SK-N-SH treated with all-trans-retinoic acid at 6 μM for 48 hours (cell line): ENCODE measurements at regions not wholly inside any gene's neighbourhood (a gene's known extent, or its start where the extent isn't known, plus 50 kb on each side); places are given as distances from the start of the nearest gene placed in this dataset.

ENCODE experiments used
- ATAC-seq: fragments of 200-7000 bp; cut with Tn5 transposase; 3 replicates; pipeline ENCODE4 v1.9.1; 2020; ENCODE audit warnings: mild to moderate bottlenecking, moderate library complexity
- ARNTL ChIP-seq: fragments of 450-650 bp; formaldehyde crosslinking; IDR thresholded peaks from 2 replicates; pipeline ENCODE4 v1.5.0; 2020; ENCODE audit warnings: low read depth, mild to moderate bottlenecking, moderate library complexity, borderline replicate concordance
- BACH2 ChIP-seq: fragments of 250-450 bp; sonication (Bioruptor Pico); IDR thresholded peaks from 2 replicates; pipeline ENCODE4 v1.9.0; 2021; ENCODE audit warnings: mild to moderate bottlenecking, borderline replicate concordance
- CSDC2 ChIP-seq: fragments of 250-450 bp; sonication (Bioruptor Pico); IDR thresholded peaks from 2 replicates; pipeline ENCODE4 v1.5.0; 2020; ENCODE audit warnings: mild to moderate bottlenecking, moderate library complexity
- GLIS3 ChIP-seq: fragments of 250-450 bp; sonication (Bioruptor Pico); IDR thresholded peaks from 2 replicates; pipeline ENCODE4 v1.5.0; 2020; ENCODE audit warnings: mild to moderate bottlenecking, moderate library complexity
- ISL1 ChIP-seq: fragments of 250-450 bp; sonication (Bioruptor Pico); IDR thresholded peaks from 2 replicates; pipeline ENCODE4 v2.1.2; 2022; ENCODE audit warnings: mild to moderate bottlenecking, moderate library complexity
- OSR1 ChIP-seq: fragments of 250-450 bp; sonication (Bioruptor Pico); IDR thresholded peaks from 2 replicates; pipeline ENCODE4 v1.8.0; 2022; ENCODE audit warnings: moderate library complexity, mild to moderate bottlenecking, inconsistent platforms
- RARB ChIP-seq: fragments of 250-450 bp; sonication (Bioruptor Pico); IDR thresholded peaks from 2 replicates; pipeline ENCODE4 v1.8.0; 2021; ENCODE audit warnings: mild to moderate bottlenecking, moderate library complexity
- SNAI2 ChIP-seq: fragments of 250-450 bp; sonication (Bioruptor Pico); IDR thresholded peaks from 2 replicates; pipeline ENCODE4 v1.5.0; 2020; ENCODE audit warnings: mild to moderate bottlenecking, moderate library complexity
- TCF4 ChIP-seq: fragments of 250-450 bp; sonication (Bioruptor Pico); IDR thresholded peaks from 2 replicates; pipeline ENCODE4 v1.8.0; 2021; ENCODE audit warnings: mild to moderate bottlenecking, moderate library complexity, borderline replicate concordance
- TOX ChIP-seq: fragments of 250-450 bp; sonication (Bioruptor Pico); IDR thresholded peaks from 2 replicates; pipeline ENCODE4 v1.8.0; 2021; ENCODE audit warnings: mild to moderate bottlenecking, moderate library complexity, borderline replicate concordance
- ZC3H10 ChIP-seq: fragments of 250-450 bp; sonication (Bioruptor Pico); IDR thresholded peaks from 2 replicates; pipeline ENCODE4 v1.5.1; 2021; ENCODE audit warnings: mild to moderate bottlenecking, moderate library complexity
- ZFP3 ChIP-seq: fragments of 250-450 bp; sonication (Bioruptor Pico); IDR thresholded peaks from 2 replicates; pipeline ENCODE4 v1.5.0; 2020; ENCODE audit warnings: mild to moderate bottlenecking, moderate library complexity
- ZFP30 ChIP-seq: fragments of 450-650 bp; formaldehyde crosslinking; IDR thresholded peaks from 2 replicates; pipeline ENCODE4 v1.5.0; 2022; ENCODE audit warnings: mild to moderate bottlenecking, moderate library complexity
- ZNF565 ChIP-seq: fragments of 450-650 bp; formaldehyde crosslinking; conservative IDR thresholded peaks from 2 replicates; pipeline ENCODE4 v1.5.0; 2020; ENCODE audit warnings: low read depth, mild to moderate bottlenecking, moderate library complexity
- ZNF70 ChIP-seq: fragments of 450-650 bp; formaldehyde crosslinking; IDR thresholded peaks from 2 replicates; pipeline ENCODE4 v1.5.0; 2020; ENCODE audit warnings: mild to moderate bottlenecking, moderate library complexity
- ZNF8 ChIP-seq: fragments of 450-650 bp; formaldehyde crosslinking; IDR thresholded peaks from 2 replicates; pipeline ENCODE4 v1.5.0; 2020; ENCODE audit warnings: mild to moderate bottlenecking, moderate library complexity
- TF ChIP-seq, protein P1 (sequence below): fragments of 250-450 bp; sonication (Bioruptor Pico); IDR thresholded peaks from 2 replicates; pipeline ENCODE4 v1.8.0; 2020; ENCODE audit warnings: mild to moderate bottlenecking, moderate library complexity, borderline replicate concordance
- TF ChIP-seq, protein P2 (sequence below): fragments of 250-450 bp; sonication (Bioruptor Pico); IDR thresholded peaks from 2 replicates; pipeline ENCODE4 v1.5.1; 2020; ENCODE audit warnings: low read depth, mild to moderate bottlenecking, moderate library complexity
- TF ChIP-seq, protein P3 (sequence below): fragments of 250-450 bp; sonication (Bioruptor Pico); IDR thresholded peaks from 2 replicates; pipeline ENCODE4 v1.5.0; 2020; ENCODE audit warnings: mild to moderate bottlenecking, moderate library complexity
- TF ChIP-seq, protein P4 (sequence below): fragments of 250-450 bp; sonication (Bioruptor Pico); IDR thresholded peaks from 2 replicates; pipeline ENCODE4 v1.8.0; 2021; ENCODE audit warnings: low read depth, mild to moderate bottlenecking, moderate library complexity, borderline replicate concordance
- TF ChIP-seq, protein P5 (sequence below): fragments of 250-450 bp; sonication (Bioruptor Pico); IDR thresholded peaks from 2 replicates; pipeline ENCODE4 v1.5.1; 2021; ENCODE audit warnings: mild to moderate bottlenecking, moderate library complexity

DNA sequence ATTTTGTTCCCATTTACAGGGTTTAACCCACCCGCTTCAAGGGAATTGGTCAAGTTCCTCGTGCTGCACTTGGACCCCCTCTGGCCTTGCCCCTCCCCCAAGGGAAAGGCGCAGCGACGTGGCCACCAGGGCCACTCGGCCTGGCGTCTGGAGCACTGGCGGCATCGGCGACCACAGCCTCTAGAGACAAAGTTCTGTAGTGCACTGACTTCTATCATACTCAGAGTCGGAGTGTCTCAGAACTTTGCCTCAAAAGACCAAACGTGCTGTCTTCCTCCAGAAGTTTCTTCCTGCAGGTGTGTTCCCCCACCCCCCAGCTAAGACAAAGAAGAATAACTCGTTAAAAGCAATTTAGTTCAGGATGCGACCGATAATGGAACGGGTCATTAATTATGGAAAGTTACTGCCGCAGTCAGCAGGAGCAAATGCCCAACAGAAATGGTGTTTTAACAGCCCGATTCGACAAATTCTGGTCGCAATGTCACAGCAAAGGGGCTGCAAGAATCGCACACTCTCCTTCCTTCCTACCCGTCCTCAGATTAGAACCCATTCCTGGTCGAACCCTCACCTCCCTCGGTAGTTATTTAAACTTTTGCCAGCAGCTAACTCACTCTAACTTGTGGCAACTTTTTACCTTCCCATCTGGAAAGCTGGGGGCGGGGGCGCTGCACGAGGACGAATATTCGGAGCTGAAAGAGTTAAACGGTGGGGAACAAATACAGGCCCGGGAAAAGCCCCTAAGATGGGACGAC, 202.1 kb upstream of the NFE2L3 start:
- ATAC-seq = no peak
- TF ChIP-seq TOX (CRISPR knock-in tag) = no peak

DNA sequence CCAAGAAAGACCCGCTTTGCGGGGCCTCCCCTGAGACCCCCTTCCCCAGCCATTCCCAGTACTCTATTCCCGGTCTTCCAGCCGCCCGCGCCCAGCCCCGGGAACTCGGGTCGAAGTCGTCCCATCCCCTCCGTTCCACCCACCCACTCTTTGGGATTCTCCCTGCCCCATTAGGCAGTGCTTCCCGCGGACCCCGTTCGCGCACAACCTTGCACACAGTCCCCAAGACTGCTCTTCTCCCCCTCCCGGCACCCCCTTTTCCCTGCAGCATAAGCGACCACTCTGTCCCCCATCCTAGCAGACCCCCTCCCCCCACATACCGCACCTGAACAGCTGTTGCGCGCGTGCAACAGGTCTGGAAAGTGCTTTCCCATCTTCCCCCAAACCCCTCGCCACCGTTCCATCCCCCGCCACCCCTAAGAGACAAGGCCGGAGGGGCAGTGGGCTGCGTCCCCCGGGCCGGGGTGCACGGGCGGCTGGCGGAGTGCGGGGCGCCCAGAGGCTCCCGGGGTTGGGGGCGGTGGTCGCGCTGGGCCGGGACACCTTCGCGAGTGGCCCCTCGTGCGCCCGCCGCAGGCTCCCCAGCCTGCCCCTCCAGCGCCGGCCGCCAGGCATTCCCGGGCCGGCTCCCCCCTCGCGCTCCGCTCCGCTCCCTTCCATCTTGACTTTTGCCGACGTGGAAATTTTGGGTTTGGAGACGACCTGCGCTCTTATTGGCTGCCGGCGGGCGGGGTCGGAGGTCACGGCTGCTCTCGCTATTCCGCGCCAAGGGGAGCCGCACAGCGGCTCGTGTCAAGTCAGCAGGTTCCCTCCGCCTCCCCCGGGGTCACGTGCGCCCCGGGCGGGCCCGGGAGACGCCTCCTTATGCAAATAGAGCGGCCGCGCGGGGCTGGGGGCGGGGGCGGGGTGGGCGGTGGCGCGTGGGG, 201.2 kb upstream of the NFE2L3 start:
- TF ChIP-seq ZFP30 (CRISPR knock-in tag) (no peak), ZNF565 (CRISPR knock-in tag) (0 out of 2 replicates have a peak, but pooled peaks have one; percentile 17)

DNA sequence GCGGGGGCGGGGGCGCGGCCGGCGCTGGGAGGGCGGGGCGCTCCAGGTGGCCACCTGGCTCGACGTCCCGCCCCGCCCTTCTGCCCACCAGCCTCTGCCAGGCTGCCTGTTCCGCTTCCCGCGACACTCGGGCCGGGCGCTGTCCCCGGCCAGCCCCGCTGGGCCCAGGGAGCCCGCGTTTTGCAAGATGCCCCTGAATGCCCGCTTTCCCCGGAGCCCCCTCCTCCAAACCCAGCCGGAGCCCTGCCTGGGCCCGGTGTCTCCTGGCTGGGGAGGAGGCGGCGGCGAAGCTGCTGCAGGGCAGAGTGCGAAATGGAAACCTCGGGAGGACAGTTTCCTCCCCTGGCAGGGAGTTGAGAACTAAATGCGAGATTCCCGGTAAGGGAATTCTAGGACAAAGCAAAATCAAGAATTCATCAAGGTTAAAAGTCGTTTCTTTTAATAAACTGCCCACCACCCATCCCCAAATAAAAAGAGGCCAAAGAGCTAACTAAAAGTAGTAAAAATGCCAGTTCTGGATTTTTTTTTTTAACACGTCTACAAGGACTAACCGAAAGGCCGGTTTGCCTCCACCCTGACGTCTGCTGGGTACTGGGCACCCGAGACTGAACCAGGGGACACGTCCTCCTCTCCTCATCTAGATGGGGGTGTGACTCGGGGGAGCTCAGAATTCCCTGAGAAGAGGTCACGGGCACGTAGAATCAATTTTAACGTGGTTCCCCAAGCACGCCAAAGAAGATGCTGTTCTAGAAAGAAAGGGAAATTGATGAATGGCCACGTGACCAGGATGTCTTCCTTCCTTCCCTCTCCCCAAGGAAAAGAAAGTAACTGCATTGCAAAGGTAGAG, 200.4 kb upstream of the NFE2L3 start:
- peak; percentile 28; the same call in 2 of the 3 replicates for ATAC-seq
- TF ChIP-seq ZFP3 (CRISPR knock-in tag) (no peak), ZC3H10 (CRISPR knock-in tag) (no peak), ZFP30 (CRISPR knock-in tag) (no peak), ARNTL (CRISPR knock-in tag) (no peak), TOX (CRISPR knock-in tag) (no peak), RARB (CRISPR knock-in tag) (no peak), OSR1 (CRISPR knock-in tag) (no peak), GLIS3 (CRISPR knock-in tag) (no peak), ZNF70 (no peak), ISL1 (no peak), CSDC2 (no peak), TCF4 (CRISPR knock-in tag) (no peak), BACH2 (CRISPR knock-in tag) (no peak), SNAI2 (no peak), ZNF8 (CRISPR knock-in tag) (no peak)
- TF ChIP-seq, protein P1, sequence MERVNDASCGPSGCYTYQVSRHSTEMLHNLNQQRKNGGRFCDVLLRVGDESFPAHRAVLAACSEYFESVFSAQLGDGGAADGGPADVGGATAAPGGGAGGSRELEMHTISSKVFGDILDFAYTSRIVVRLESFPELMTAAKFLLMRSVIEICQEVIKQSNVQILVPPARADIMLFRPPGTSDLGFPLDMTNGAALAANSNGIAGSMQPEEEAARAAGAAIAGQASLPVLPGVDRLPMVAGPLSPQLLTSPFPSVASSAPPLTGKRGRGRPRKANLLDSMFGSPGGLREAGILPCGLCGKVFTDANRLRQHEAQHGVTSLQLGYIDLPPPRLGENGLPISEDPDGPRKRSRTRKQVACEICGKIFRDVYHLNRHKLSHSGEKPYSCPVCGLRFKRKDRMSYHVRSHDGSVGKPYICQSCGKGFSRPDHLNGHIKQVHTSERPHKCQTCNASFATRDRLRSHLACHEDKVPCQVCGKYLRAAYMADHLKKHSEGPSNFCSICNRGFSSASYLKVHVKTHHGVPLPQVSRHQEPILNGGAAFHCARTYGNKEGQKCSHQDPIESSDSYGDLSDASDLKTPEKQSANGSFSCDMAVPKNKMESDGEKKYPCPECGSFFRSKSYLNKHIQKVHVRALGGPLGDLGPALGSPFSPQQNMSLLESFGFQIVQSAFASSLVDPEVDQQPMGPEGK (CRISPR knock-in tag) = no peak
- TF ChIP-seq, protein P2, sequence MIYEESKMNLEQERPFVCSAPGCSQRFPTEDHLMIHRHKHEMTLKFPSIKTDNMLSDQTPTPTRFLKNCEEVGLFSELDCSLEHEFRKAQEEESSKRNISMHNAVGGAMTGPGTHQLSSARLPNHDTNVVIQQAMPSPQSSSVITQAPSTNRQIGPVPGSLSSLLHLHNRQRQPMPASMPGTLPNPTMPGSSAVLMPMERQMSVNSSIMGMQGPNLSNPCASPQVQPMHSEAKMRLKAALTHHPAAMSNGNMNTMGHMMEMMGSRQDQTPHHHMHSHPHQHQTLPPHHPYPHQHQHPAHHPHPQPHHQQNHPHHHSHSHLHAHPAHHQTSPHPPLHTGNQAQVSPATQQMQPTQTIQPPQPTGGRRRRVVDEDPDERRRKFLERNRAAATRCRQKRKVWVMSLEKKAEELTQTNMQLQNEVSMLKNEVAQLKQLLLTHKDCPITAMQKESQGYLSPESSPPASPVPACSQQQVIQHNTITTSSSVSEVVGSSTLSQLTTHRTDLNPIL = no peak
- TF ChIP-seq, protein P3, sequence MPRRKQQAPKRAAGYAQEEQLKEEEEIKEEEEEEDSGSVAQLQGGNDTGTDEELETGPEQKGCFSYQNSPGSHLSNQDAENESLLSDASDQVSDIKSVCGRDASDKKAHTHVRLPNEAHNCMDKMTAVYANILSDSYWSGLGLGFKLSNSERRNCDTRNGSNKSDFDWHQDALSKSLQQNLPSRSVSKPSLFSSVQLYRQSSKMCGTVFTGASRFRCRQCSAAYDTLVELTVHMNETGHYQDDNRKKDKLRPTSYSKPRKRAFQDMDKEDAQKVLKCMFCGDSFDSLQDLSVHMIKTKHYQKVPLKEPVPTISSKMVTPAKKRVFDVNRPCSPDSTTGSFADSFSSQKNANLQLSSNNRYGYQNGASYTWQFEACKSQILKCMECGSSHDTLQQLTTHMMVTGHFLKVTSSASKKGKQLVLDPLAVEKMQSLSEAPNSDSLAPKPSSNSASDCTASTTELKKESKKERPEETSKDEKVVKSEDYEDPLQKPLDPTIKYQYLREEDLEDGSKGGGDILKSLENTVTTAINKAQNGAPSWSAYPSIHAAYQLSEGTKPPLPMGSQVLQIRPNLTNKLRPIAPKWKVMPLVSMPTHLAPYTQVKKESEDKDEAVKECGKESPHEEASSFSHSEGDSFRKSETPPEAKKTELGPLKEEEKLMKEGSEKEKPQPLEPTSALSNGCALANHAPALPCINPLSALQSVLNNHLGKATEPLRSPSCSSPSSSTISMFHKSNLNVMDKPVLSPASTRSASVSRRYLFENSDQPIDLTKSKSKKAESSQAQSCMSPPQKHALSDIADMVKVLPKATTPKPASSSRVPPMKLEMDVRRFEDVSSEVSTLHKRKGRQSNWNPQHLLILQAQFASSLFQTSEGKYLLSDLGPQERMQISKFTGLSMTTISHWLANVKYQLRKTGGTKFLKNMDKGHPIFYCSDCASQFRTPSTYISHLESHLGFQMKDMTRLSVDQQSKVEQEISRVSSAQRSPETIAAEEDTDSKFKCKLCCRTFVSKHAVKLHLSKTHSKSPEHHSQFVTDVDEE (CRISPR knock-in tag) = no peak
- TF ChIP-seq, protein P4, sequence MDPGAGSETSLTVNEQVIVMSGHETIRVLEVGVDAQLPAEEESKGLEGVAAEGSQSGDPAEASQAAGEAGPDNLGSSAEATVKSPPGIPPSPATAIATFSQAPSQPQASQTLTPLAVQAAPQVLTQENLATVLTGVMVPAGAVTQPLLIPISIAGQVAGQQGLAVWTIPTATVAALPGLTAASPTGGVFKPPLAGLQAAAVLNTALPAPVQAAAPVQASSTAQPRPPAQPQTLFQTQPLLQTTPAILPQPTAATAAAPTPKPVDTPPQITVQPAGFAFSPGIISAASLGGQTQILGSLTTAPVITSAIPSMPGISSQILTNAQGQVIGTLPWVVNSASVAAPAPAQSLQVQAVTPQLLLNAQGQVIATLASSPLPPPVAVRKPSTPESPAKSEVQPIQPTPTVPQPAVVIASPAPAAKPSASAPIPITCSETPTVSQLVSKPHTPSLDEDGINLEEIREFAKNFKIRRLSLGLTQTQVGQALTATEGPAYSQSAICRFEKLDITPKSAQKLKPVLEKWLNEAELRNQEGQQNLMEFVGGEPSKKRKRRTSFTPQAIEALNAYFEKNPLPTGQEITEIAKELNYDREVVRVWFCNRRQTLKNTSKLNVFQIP (CRISPR knock-in tag) = no peak
- TF ChIP-seq, protein P5, sequence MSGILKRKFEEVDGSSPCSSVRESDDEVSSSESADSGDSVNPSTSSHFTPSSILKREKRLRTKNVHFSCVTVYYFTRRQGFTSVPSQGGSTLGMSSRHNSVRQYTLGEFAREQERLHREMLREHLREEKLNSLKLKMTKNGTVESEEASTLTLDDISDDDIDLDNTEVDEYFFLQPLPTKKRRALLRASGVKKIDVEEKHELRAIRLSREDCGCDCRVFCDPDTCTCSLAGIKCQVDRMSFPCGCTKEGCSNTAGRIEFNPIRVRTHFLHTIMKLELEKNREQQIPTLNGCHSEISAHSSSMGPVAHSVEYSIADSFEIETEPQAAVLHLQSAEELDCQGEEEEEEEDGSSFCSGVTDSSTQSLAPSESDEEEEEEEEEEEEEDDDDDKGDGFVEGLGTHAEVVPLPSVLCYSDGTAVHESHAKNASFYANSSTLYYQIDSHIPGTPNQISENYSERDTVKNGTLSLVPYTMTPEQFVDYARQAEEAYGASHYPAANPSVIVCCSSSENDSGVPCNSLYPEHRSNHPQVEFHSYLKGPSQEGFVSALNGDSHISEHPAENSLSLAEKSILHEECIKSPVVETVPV (CRISPR knock-in tag) = no peak

More for the DNA sequence above, 201.2 kb upstream of the NFE2L3 start:
- ATAC-seq = peak; percentile 60
